ENCODE measurements at regions not wholly inside any gene's neighbourhood (a gene's known extent, or its start where the extent isn't known, plus 50 kb on each side); places are given as distances from the start of the nearest gene placed in this dataset.

- TF ChIP-seq CTCF (IDR thresholded peaks at IDR 0.05) (no peak), POLR2A (IDR thresholded peaks at IDR 0.05) (no peak)
These were observed 338.3 kb upstream of the AUTS2 start for GRCh38 chr7:69260023-69260422.
